B cell (primary cell): ENCODE measurements at regions not wholly inside any gene's neighbourhood (a gene's known extent, or its start where the extent isn't known, plus 50 kb on each side); places are given as distances from the start of the nearest gene placed in this dataset.

Experiments
- ATAC-seq: fragments of 200-7000 bp; cut with Tn5 transposase; one replicate; pipeline ENCODE4 v1.10.0; 2021; ENCODE audit warnings: low read depth, mild to moderate bottlenecking, moderate number of reproducible peaks, moderate library complexity
- CTCF ChIA-PET: fragments of 350-600 bp; sonication (Branson Sonifier 250); formaldehyde crosslinking; loops from one replicate; lab custom pipeline; 2021; ENCODE audit warnings: antibody characterized with exemption, inconsistent platforms; lab: Charles Lee
- POLR2A ChIA-PET: fragments of 350-600 bp; sonication (Branson Sonifier 250); formaldehyde crosslinking; loops from one replicate; lab custom pipeline; 2021; ENCODE audit warnings: antibody characterized with exemption; lab: Charles Lee
- DNase-seq: peaks from one replicate; pipeline ENCODE4 v3.0.0; 2013
- H2AFZ ChIP-seq: 2 replicates; pipeline ENCODE4 v1.6.1; 2012; ENCODE audit warnings: mild to moderate bottlenecking, low read depth, low read length; ENCODE audit not compliant: insufficient read depth, poor library complexity, severe bottlenecking
- H3K27ac ChIP-seq, 2 donors: 1 replicate in 1 of 2; 2 replicates in 1 of 2; pipeline ENCODE4 v1.5.1; 2012 to 2013; ENCODE audit warnings: low read length in 2 of 2, mild to moderate bottlenecking in 2 of 2, moderate library complexity in 1 of 2
- H3K27me3 ChIP-seq, 4 experiments: fragments of 200-600 bp in 1 of 4; sonication (generic) in 1 of 4; replicated peaks in 1 of 4; 1 replicate in 2 of 4; 2 replicates in 2 of 4; pipeline versions ENCODE4 v1.6.1 to v1.7.0; 2013 to 2016; ENCODE audit warnings: low read length in 3 of 4, mild to moderate bottlenecking in 2 of 4, mixed read lengths in 1 of 4, moderate library complexity in 1 of 4; ENCODE audit not compliant: insufficient read depth in 4 of 4, control insufficient read depth in 3 of 4; ENCODE audit errors: control extremely low read depth in 1 of 4
- H3K36me3 ChIP-seq, 2 experiments: replicated peaks in 1 of 2; 1 replicate in 1 of 2; 2 replicates in 1 of 2; pipeline versions ENCODE4 v1.6.1 to v1.7.1; 2013; ENCODE audit warnings: low read length in 1 of 2; ENCODE audit not compliant: insufficient read depth in 2 of 2, control insufficient read depth in 1 of 2; ENCODE audit errors: control extremely low read depth in 1 of 2, extremely low read depth in 1 of 2
- H3K4me1 ChIP-seq, 2 donors: fragments of 200-600 bp in 1 of 2; sonication (generic) in 1 of 2; 1 replicate in 1 of 2; 2 replicates in 1 of 2; pipeline versions ENCODE4 v1.5.1 to v1.6.1; 2013 to 2017; ENCODE audit warnings: low read length in 2 of 2; ENCODE audit not compliant: control insufficient read depth in 2 of 2, insufficient read depth in 2 of 2
- H3K4me2 ChIP-seq: replicated peaks from 2 replicates; pipeline ENCODE3; 2012; ENCODE audit warnings: mild to moderate bottlenecking, low read depth, low read length; ENCODE audit not compliant: poor library complexity, severe bottlenecking
- H3K4me3 ChIP-seq, 5 experiments: fragments of 200-600 bp in 1 of 5; sonication (generic) in 1 of 5; 1 replicate in 3 of 5; 2 replicates in 2 of 5; pipeline versions ENCODE4 v1.5.1 to v1.7.0; 2011 to 2016; ENCODE audit warnings: low read length in 4 of 5, mild to moderate bottlenecking in 4 of 5, low read depth in 2 of 5, control low read depth in 1 of 5, moderate library complexity in 1 of 5; ENCODE audit not compliant: insufficient read depth in 1 of 5; ENCODE audit errors: control extremely low read depth in 1 of 5, extremely low read depth in 1 of 5
- H3K79me2 ChIP-seq: fragments of 200-600 bp; sonication (generic); one replicate; pipeline ENCODE4 v1.6.0; 2016; ENCODE audit warnings: low read length; ENCODE audit not compliant: control insufficient read depth, insufficient read depth
- H3K9ac ChIP-seq: fragments of 200-600 bp; sonication (generic); 2 replicates; pipeline ENCODE4 v1.6.1; 2017; ENCODE audit warnings: mild to moderate bottlenecking, low read length, moderate library complexity
- H3K9me3 ChIP-seq, 3 donors: one replicate each; pipeline versions ENCODE4 v1.6.1 to v1.7.1; 2013; ENCODE audit warnings: low read length in 2 of 3; ENCODE audit not compliant: control insufficient read depth in 2 of 3, insufficient read depth in 1 of 3; ENCODE audit errors: control extremely low read depth in 1 of 3
- H4K20me1 ChIP-seq: 2 replicates; pipeline ENCODE4 v1.6.0; 2012; ENCODE audit warnings: mild to moderate bottlenecking, low read length; ENCODE audit not compliant: insufficient read depth, control insufficient read depth, poor library complexity, severe bottlenecking
- H3K27ac Mint-ChIP-seq: one replicate; pipeline ENCODE4 v1.8.0; 2021; ENCODE audit warnings: mixed read lengths
- H3K27me3 Mint-ChIP-seq: one replicate; pipeline ENCODE4 v1.8.0; 2021; ENCODE audit warnings: mixed read lengths
- H3K4me1 Mint-ChIP-seq: one replicate; pipeline ENCODE4 v1.8.0; 2021; ENCODE audit warnings: mixed read lengths
- H3K4me3 Mint-ChIP-seq: one replicate; pipeline ENCODE4 v1.8.0; 2021; ENCODE audit warnings: mixed read lengths
- H3K9me3 Mint-ChIP-seq: one replicate; pipeline ENCODE4 v1.8.0; 2022; ENCODE audit warnings: mixed read lengths; ENCODE audit not compliant: insufficient read depth
- EZH2 ChIP-seq: IDR thresholded peaks from 2 replicates; pipeline ENCODE4 v1.6.1; 2012; ENCODE audit warnings: borderline replicate concordance, low read depth, mild to moderate bottlenecking, moderate library complexity, low read length; ENCODE audit not compliant: insufficient read depth, poor library complexity, severe bottlenecking
- WGBS: methylation state at CpG from one replicate; pipeline ENCODE4 v1.1.5; 2013; ENCODE audit warnings: missing lambda C conversion rate; ENCODE audit not compliant: insufficient coverage; 5-methylcytosine and 5-hydroxymethylcytosine counted together
- intact Hi-C: fragments of 100-400 bp; cut with micrococcal nuclease; formaldehyde crosslinking; loops from one replicate; pipeline ENCODE4 v1.10.0; 2022
- TF ChIP-seq, protein P1 (sequence below): fragments of 200-600 bp; IDR thresholded peaks from one replicate; pipeline ENCODE4 v1.8.0; 2022; ENCODE audit warnings: antibody characterized with exemption, mild to moderate bottlenecking

DNA sequence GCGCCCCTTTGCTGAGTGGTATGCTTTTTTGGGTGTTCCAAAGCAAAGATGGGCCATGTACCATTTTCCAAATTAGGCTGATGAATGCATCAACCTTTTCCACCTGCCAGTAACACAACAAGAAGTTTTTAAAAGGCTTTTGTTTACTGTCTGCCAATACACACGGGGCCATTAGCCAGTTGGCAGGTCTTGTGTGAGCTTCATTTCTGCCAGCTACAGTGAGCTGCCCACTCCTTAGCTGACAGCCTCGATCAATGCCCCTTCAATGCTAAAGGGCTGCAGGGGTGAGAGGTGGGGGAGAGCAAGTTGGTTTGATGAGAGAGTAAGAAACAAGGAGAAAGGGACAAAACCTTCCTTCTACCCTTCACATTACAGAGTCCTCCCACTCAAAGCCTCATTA is 128.7 kb downstream of the C5orf15 start:
- H2AFZ ChIP-seq = no peak overlapping the region
- H3K4me1 ChIP-seq = no peaks in the 10 kb centered on the region
- no peaks in the 10 kb centered on the region for H3K36me3 ChIP-seq
- ATAC-seq = no peak
- Mint-ChIP-seq H3K27me3 (peaks cover 10% of the 10 kb centered on the region), H3K9me3 (peaks cover 7% of the 10 kb centered on the region), H3K27ac (no peak overlapping the region), H3K4me1 (no peaks in the 10 kb centered on the region), H3K4me3 (no peak overlapping the region)
- H3K9ac ChIP-seq = no peak overlapping the region
- CTCF ChIA-PET = no interaction called here
- intact Hi-C loops = no loop called here
- H3K9me3 ChIP-seq = no peaks in the 10 kb centered on the region
- POLR2A ChIA-PET = no interaction called here
- no peak for TF ChIP-seq EZH2
- TF ChIP-seq, protein P1, sequence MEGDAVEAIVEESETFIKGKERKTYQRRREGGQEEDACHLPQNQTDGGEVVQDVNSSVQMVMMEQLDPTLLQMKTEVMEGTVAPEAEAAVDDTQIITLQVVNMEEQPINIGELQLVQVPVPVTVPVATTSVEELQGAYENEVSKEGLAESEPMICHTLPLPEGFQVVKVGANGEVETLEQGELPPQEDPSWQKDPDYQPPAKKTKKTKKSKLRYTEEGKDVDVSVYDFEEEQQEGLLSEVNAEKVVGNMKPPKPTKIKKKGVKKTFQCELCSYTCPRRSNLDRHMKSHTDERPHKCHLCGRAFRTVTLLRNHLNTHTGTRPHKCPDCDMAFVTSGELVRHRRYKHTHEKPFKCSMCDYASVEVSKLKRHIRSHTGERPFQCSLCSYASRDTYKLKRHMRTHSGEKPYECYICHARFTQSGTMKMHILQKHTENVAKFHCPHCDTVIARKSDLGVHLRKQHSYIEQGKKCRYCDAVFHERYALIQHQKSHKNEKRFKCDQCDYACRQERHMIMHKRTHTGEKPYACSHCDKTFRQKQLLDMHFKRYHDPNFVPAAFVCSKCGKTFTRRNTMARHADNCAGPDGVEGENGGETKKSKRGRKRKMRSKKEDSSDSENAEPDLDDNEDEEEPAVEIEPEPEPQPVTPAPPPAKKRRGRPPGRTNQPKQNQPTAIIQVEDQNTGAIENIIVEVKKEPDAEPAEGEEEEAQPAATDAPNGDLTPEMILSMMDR = no peak
- no peak overlapping the region for H3K4me3 ChIP-seq
- no peak overlapping the region for H3K27ac ChIP-seq
- no peaks in the 10 kb centered on the region for H3K27me3 ChIP-seq
- no peaks in the 10 kb centered on the region for H4K20me1 ChIP-seq
- 100% methylated on average over 1 of the region's 3 CpGs for WGBS
- no peak for DNase-seq
- H3K4me2 ChIP-seq = no peak overlapping the region
- H3K79me2 ChIP-seq = no peaks in the 10 kb centered on the region

DNA sequence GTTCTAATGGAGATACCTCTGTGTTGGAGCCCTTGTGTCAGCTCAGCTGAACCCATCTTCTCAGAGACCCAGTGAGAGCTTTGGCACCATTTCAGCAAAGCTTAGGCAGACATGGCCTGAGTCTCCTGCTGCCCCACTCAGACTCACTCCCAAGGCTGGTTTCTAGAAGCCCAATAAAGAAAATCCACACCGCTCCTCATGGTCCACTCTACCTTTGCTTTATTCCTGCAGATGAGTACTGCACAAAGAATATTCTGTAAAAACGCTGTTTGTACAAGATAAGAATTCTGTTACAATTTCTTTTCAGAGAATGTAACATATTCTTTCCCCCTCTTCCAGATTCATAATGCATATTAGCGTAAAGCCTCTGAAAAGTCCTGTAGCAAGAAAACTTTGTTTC is 129.3 kb downstream of the C5orf15 start:
- Mint-ChIP-seq H3K27me3 (peaks cover 10% of the 10 kb centered on the region), H3K4me1 (no peaks in the 10 kb centered on the region), H3K4me3 (no peak overlapping the region), H3K9me3 (peaks cover 7% of the 10 kb centered on the region), H3K27ac (no peak overlapping the region)
- Histone ChIP-seq H3K79me2 (no peaks in the 10 kb centered on the region), H3K27ac (no peak overlapping the region), H3K4me1 (no peaks in the 10 kb centered on the region), H3K27me3 (no peaks in the 10 kb centered on the region), H3K4me3 (no peak overlapping the region), H4K20me1 (no peaks in the 10 kb centered on the region), H3K9ac (no peak overlapping the region), H3K4me2 (no peak overlapping the region), H2AFZ (no peak overlapping the region), H3K36me3 (no peaks in the 10 kb centered on the region), H3K9me3 (no peaks in the 10 kb centered on the region)
- no peak for ATAC-seq
- DNase-seq = no peak
- POLR2A ChIA-PET = no interaction called here
- no peak for TF ChIP-seq EZH2
- TF ChIP-seq, protein P1 = no peak
- intact Hi-C loops = no loop called here
- CTCF ChIA-PET = no interaction called here
- WGBS = 60% methylated on average over 1 of the region's 3 CpGs
